Duodenal mucosa (tissue), 2 donors: ENCODE measurements at regions not wholly inside any gene's neighbourhood (a gene's known extent, or its start where the extent isn't known, plus 50 kb on each side); places are given as distances from the start of the nearest gene placed in this dataset.

Source experiments
- H3K27ac ChIP-seq: one replicate; pipeline ENCODE4 v1.7.0; 2013; ENCODE audit warnings: low read depth, low read length
- H3K27me3 ChIP-seq, 2 donors: one replicate each; pipeline ENCODE4 v1.7.0; 2013; ENCODE audit warnings: low read length in 2 of 2, control low read depth in 1 of 2; ENCODE audit not compliant: insufficient read depth in 2 of 2, control insufficient read depth in 1 of 2
- H3K36me3 ChIP-seq, 2 donors: one replicate each; pipeline ENCODE4 v1.7.0; 2013; ENCODE audit warnings: low read length in 2 of 2, control low read depth in 1 of 2; ENCODE audit not compliant: insufficient read depth in 2 of 2, control insufficient read depth in 1 of 2
- H3K4me1 ChIP-seq, 2 donors: one replicate each; pipeline ENCODE4 v1.7.0; 2013; ENCODE audit warnings: low read length in 2 of 2, control low read depth in 1 of 2; ENCODE audit not compliant: insufficient read depth in 2 of 2, control insufficient read depth in 1 of 2
- H3K4me3 ChIP-seq, 2 donors: one replicate each; pipeline ENCODE4 v1.7.0; 2013; ENCODE audit warnings: low read length in 2 of 2, low read depth in 1 of 2
- H3K9ac ChIP-seq, 2 donors: one replicate each; pipeline ENCODE4 v1.7.0; 2013; ENCODE audit warnings: low read length in 2 of 2, low read depth in 1 of 2
- H3K9me3 ChIP-seq, 2 donors: one replicate each; pipeline ENCODE4 v1.7.0; 2013; ENCODE audit warnings: low read length in 2 of 2, control low read depth in 1 of 2; ENCODE audit not compliant: control insufficient read depth in 1 of 2

DNA sequence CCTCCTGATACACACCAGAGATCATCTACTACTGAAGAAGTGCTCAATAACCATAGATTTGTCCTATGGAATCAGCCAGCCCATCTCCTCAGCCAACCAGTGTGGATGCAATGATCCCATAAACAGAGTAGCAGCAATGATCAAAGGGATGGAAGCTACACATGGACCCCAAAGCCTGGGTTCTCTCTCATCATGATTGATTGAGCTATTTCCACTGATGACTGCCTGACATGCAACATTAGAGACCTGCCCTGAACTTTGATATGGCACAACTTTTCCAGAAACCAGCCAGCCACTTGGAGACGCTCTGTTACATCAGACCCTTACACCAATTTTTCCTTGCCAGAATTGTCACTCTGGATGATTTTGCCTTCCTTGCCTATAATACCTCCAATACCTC, 471.6 kb downstream of the BUD13 start:
- H3K4me3 ChIP-seq = no peak overlapping the region
- H3K9me3 ChIP-seq = no peaks in the 10 kb centered on the region
- no peak overlapping the region for H3K27ac ChIP-seq
- H3K9ac ChIP-seq = no peak overlapping the region
- H3K36me3 ChIP-seq = no peaks in the 10 kb centered on the region
- peaks cover 0 to 2% of the 10 kb centered on the region in 2 donors for H3K27me3 ChIP-seq
- no peaks in the 10 kb centered on the region for H3K4me1 ChIP-seq

DNA sequence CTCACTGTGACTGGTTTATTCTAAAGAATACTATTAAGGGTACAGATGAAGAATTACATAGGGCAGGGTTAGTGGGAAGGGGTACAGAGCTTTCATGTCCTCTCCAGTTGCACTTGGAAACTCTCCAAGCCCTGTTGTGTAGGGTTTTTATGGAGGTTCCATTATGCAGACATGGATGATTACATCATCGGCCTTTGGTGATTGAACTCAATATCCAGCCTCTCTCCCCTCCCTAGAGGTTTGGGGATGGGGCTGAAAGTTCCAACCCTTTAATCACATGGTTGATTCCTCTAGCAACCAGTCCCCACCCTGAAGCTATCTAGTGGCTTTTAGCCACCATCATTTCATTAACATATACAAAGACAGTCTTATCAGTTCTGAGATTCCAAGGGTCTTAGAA, 472.6 kb downstream of the BUD13 start:
- H3K4me1 ChIP-seq = no peaks in the 10 kb centered on the region
- H3K27ac ChIP-seq = no peak overlapping the region
- no peak overlapping the region for H3K4me3 ChIP-seq
- H3K9ac ChIP-seq = no peak overlapping the region
- H3K36me3 ChIP-seq = no peaks in the 10 kb centered on the region
- no peaks in the 10 kb centered on the region for H3K9me3 ChIP-seq
- no peaks in the 10 kb centered on the region for H3K27me3 ChIP-seq

DNA sequence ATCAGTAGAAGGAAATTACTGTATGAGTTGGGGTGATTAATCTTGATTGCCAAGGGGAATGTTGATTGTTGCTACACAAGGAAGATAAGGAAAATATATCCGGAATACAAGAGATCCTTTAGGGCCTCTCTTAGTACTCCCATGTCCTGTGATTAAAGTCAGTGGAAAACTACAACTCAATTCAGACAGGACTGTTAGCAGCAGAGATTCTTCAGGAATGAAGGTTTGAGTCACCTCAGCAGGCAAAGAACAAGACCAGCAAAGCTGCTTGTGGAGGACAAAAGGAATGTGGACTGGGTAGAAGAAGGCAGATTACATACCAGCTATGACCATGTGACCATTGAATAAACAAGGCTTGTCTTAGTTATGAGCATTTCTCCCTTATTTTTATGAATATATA, 478.2 kb downstream of the BUD13 start:
- Histone ChIP-seq H3K4me1 (no peaks in the 10 kb centered on the region), H3K36me3 (no peaks in the 10 kb centered on the region), H3K9ac (no peak overlapping the region), H3K27ac (no peak overlapping the region), H3K27me3 (no peaks in the 10 kb centered on the region), H3K9me3 (peaks cover 3 to 5% of the 10 kb centered on the region in 2 donors), H3K4me3 (no peak overlapping the region)

DNA sequence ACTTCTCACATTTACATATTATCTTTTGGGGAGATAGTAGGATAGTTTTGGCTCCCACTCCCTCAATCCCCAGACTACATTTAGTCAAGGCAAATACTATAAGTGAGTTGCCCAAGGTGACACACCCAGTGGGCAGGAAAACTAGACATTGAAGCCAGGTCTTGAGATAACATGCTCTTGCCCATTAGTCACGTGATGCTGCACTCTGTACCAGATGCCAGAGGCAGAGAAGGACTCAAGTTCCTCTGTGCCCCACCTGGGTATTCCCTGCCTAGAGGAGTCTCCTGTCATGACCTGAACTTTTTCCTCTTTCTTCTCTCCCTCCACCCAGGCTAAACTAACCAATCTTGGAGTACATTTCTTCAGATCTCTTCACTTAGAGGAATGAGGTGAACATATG, 484.9 kb downstream of the BUD13 start:
- H3K27me3 ChIP-seq = no peaks in the 10 kb centered on the region
- H3K9ac ChIP-seq = no peak overlapping the region
- H3K4me3 ChIP-seq = no peak overlapping the region
- peaks cover 3 to 5% of the 10 kb centered on the region in 2 donors for H3K9me3 ChIP-seq
- no peak overlapping the region for H3K27ac ChIP-seq
- H3K36me3 ChIP-seq = no peaks in the 10 kb centered on the region
- H3K4me1 ChIP-seq = peaks cover 0 to 5% of the 10 kb centered on the region in 2 donors

DNA sequence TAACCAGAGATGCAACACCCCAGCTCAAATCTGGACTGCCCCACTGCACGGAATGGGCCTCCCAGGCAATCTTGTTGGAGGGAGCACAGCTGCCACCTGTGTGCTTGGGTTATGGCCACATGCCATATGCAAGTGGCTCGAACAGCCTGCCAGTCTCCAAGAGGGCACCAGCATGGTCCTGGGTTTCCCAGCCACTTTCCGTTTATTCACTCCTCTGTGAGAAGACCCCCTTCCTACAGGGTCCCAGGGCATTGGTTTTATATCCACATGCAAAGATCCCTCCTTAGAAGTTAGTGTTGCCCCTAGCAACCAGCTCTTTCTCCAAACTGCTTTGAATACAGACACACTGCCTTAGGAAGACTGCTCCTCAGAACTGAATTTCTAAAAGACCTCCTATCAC, 487.8 kb downstream of the BUD13 start:
- Histone ChIP-seq H3K4me3 (no peak overlapping the region), H3K27me3 (no peaks in the 10 kb centered on the region), H3K9me3 (peaks cover 3 to 4% of the 10 kb centered on the region in 2 donors), H3K36me3 (no peaks in the 10 kb centered on the region), H3K9ac (no peak overlapping the region), H3K4me1 (peaks cover 0 to 5% of the 10 kb centered on the region in 2 donors), H3K27ac (no peak overlapping the region)

DNA sequence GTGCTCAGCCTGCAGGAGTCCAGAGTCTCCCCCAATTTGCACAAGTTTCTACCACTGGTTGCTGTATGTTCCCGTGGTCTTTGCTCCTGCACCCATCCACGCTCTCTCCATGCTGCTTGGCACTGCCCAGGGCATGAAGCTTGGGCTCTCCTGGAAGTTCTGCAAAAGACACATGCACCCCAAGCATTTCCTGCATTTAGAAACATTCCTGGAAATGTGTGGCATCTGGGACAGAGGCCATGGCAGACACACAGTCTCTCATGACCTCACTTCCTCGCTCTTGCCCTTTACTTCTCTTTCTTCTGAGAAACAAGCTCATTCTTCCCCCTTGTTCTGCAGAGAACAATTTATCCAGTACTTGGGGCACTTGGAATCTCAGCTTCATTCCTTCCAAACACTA, 489.5 kb downstream of the BUD13 start:
- Histone ChIP-seq H3K27ac (no peak overlapping the region), H3K4me3 (no peak overlapping the region)

DNA sequence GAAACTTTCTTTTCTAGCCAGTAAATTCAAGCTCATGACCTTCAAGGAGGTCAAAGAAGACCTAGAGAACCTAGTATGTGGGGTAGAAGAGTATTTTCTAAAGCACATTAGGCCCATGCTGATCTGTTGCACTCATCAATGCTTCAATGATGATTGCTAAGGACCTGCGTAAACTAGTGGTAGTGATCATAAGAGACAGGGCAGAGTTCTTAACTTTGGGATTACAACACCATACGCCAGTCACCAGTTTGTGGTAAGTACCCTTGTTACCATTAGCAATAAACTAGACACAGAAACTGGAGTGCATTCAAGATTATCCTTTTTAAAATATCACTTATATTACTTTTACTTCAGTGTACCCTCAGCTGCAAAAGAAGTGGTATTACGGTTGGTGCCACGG, 490.3 kb downstream of the BUD13 start:
- no peak overlapping the region for H3K4me3 ChIP-seq
- H3K27ac ChIP-seq = no peak overlapping the region
- H3K9ac ChIP-seq = no peak overlapping the region
- no peaks in the 10 kb centered on the region for H3K4me1 ChIP-seq
- H3K9me3 ChIP-seq = no peaks in the 10 kb centered on the region
- H3K27me3 ChIP-seq = no peaks in the 10 kb centered on the region
- H3K36me3 ChIP-seq = no peaks in the 10 kb centered on the region

More for the DNA sequence above, 489.5 kb downstream of the BUD13 start:
- Histone ChIP-seq H3K27me3 (no peaks in the 10 kb centered on the region), H3K9ac (no peak overlapping the region), H3K9me3 (no peaks in the 10 kb centered on the region), H3K36me3 (no peaks in the 10 kb centered on the region), H3K4me1 (peaks cover 0 to 5% of the 10 kb centered on the region in 2 donors)

DNA sequence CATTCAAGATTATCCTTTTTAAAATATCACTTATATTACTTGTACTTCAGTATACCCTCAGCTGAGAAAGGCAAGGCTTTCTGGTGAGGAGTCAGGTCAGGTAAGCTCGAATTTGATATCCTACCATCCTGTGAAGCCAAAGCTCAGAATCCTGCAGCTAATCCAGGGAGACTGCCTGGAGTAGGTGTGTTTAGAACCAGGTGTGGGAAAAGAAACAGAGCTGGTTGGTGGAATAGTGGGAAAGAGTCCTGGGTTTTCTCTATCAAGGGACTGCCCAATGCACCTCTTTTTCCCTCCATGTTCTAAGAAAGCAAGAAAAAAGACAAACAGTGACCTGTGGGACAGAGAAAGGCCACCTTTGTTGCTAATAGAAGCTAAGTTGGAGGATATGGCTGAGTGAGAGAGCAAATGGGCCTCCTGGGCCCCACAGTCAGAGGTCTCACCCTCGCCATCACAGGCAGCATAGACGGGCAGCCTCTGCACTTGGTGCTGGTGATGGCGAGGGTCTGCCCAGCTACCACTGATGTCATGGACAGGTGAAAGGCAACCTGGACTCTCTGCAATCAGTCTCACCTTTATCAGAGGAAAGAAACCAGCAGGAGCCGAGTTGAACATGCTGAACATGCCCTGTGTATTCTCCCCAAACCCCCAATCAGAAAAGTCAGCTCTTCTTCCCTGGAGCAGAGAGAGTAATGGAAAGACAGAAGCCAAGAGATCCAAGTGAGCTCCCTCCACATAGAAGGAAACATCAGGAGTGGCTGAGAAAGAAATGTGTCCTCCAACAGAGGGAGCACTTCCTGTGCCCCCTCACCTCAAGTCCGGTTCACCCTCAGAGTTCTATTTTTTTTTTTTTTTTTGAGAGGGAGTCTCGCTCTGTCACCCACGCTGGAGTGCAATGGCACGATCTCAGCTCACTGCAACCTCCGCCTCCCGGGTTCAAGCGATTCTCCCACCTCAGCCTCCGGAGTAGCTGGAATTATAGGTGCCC, 491.3 kb downstream of the BUD13 start:
- no peaks in the 10 kb centered on the region for H3K36me3 ChIP-seq
- H3K27ac ChIP-seq = no peak overlapping the region
- no peaks in the 10 kb centered on the region for H3K27me3 ChIP-seq
- H3K9ac ChIP-seq = no peak overlapping the region
- no peaks in the 10 kb centered on the region for H3K9me3 ChIP-seq
- no peak overlapping the region for H3K4me3 ChIP-seq
- no peaks in the 10 kb centered on the region for H3K4me1 ChIP-seq

DNA sequence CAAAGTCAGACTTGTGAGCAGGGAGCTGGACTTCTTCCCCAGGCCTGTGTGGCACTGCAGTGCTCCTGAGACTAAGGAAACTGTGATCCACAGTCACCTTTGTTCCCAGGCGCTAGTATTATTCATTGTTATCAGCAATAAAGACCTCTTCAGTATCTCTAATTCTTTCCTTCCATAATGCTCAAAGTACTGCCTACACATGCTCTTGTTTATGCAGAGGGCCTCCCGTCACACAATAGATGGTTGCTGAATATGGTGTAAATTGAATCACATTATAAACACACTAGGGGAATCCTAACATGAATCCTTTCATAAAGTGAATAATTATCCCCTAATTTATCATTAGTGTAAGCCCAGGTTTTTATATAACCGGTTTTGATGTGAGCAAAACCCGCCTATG, 493.3 kb downstream of the BUD13 start:
- Histone ChIP-seq H3K4me3 (no peak overlapping the region), H3K36me3 (no peaks in the 10 kb centered on the region), H3K27me3 (peaks cover 0 to 3% of the 10 kb centered on the region in 2 donors), H3K9me3 (no peaks in the 10 kb centered on the region), H3K4me1 (no peaks in the 10 kb centered on the region), H3K27ac (no peak overlapping the region), H3K9ac (no peak overlapping the region)

DNA sequence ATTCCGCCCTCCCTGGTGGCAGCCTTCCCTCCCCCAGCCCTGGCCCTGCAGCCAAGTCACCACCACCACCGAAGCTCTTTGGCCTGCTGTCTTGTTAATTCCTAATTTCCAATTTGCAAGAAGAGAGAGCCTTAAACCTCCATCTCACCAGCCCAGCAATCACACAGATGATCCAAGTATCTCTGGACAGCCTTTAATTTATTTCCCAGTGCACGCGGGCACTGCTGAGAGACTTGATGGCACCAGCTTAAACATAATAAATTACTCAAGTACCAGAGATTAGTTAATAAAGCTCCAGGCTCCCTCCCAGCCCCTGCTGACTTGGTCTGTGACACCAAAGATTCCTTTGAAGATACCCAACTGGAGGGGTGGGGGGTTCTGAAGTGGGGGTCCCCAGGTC, 494.7 kb downstream of the BUD13 start:
- Histone ChIP-seq H3K4me1 (no peaks in the 10 kb centered on the region), H3K9ac (no peak overlapping the region), H3K36me3 (no peaks in the 10 kb centered on the region)

More for the DNA sequence above, 494.7 kb downstream of the BUD13 start:
- Histone ChIP-seq H3K4me3 (no peak overlapping the region), H3K27ac (no peak overlapping the region), H3K27me3 (peaks cover 3% of the 10 kb centered on the region in 2 donors), H3K9me3 (no peaks in the 10 kb centered on the region)
